ENCODE measurements at regions not wholly inside any gene's neighbourhood (a gene's known extent, or its start where the extent isn't known, plus 50 kb on each side); places are given as distances from the start of the nearest gene placed in this dataset.

GRCh38 chr14:99062772-99063418 is 209.1 kb downstream of the BCL11B start:
- H3K36me3 ChIP-seq (ENCODE audit: control insufficient read depth in 3 of 3, insufficient read depth in 2 of 3, low read depth in 1 of 3, low read length in 3 of 3), result no peaks in the 10 kb centered on the region
- peaks cover 0 to 4% (median 3%) of the 10 kb centered on the region in 3 donors for H3K4me1 ChIP-seq (ENCODE audit: control insufficient read depth in 3 of 3, insufficient read depth in 2 of 3, low read depth in 1 of 3, low read length in 2 of 3)
- DNase-seq, result no peak
- no peaks in the 10 kb centered on the region for H3K9me3 ChIP-seq (ENCODE audit: control insufficient read depth in 2 of 2, insufficient read depth in 1 of 2, low read depth in 1 of 2, low read length in 1 of 2)
- H3K27ac ChIP-seq (ENCODE audit: low read depth in 1 of 3, low read length in 2 of 3), result no peak overlapping the region
- H3K27me3 ChIP-seq (ENCODE audit: control insufficient read depth in 3 of 3, insufficient read depth in 3 of 3, low read length in 3 of 3), result no peaks in the 10 kb centered on the region
- 86 to 90% (median 88%) methylated on average over 18 of the region's 18 CpGs for WGBS, 3 donors
- FAIRE-seq, result no peak
- H3K4me3 ChIP-seq (ENCODE audit: low read depth in 1 of 3, low read length in 3 of 3), result no peak overlapping the region

GRCh38 chr14:99063620-99064225 is 208.3 kb downstream of the BCL11B start:
- no peaks in the 10 kb centered on the region for H3K36me3 ChIP-seq (ENCODE audit: control insufficient read depth in 3 of 3, insufficient read depth in 2 of 3, low read depth in 1 of 3, low read length in 3 of 3)
- H3K4me3 ChIP-seq (ENCODE audit: low read depth in 1 of 3, low read length in 3 of 3), result no peak overlapping the region
- peak in 1 of 2 donors; percentile 17 for DNase-seq
- no peak overlapping the region for H3K27ac ChIP-seq (ENCODE audit: low read depth in 1 of 3, low read length in 2 of 3)
- H3K9me3 ChIP-seq (ENCODE audit: control insufficient read depth in 2 of 2, insufficient read depth in 1 of 2, low read depth in 1 of 2, low read length in 1 of 2), result no peaks in the 10 kb centered on the region
- H3K27me3 ChIP-seq (ENCODE audit: control insufficient read depth in 3 of 3, insufficient read depth in 3 of 3, low read length in 3 of 3), result no peaks in the 10 kb centered on the region
- WGBS, 3 donors, result 42 to 67% (median 44%) methylated on average over 10 of the region's 10 CpGs
- FAIRE-seq, result no peak
- peaks cover 0 to 4% (median 3%) of the 10 kb centered on the region in 3 donors for H3K4me1 ChIP-seq (ENCODE audit: control insufficient read depth in 3 of 3, insufficient read depth in 2 of 3, low read depth in 1 of 3, low read length in 2 of 3)

DNA sequence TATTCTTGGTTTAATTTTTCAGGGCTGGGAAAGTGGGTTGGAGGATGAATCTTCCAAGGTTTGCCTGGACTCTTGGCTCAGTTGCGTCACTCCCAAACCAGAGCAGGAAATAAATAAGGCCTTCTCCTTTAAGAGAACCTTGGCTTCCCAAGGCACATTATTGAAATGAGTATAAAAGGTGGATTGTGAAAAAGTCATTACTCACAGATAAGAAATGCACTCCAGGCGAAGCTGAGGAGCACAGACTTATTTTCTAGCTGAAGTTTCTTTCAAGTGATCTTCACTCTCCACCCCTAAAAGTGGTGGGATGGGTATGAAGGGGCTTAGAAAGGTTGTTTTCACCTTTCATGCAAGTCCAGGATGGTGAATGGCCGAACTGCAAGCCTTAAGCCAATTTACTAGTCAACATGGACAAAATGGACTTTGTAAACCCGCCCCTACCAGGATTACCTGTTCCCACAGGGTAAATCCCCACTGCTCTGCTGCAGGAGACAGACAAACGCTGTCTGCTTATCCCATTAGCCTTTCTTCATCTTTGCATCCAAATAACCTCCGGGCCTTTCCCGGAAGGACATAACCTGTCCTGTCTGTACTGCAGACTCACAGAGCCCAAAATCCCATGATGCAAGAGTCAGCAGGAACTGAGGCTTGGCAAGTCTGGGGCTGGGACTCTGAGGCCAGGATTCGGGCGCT is 207.6 kb downstream of the BCL11B start:
- H3K9me3 ChIP-seq (ENCODE audit: control insufficient read depth in 2 of 2, insufficient read depth in 1 of 2, low read depth in 1 of 2, low read length in 1 of 2), result no peaks in the 10 kb centered on the region
- H3K27me3 ChIP-seq (ENCODE audit: control insufficient read depth in 3 of 3, insufficient read depth in 3 of 3, low read length in 3 of 3), result no peaks in the 10 kb centered on the region
- H3K27ac ChIP-seq (ENCODE audit: low read depth in 1 of 3, low read length in 2 of 3), result no peak overlapping the region
- no peak overlapping the region for H3K4me3 ChIP-seq (ENCODE audit: low read depth in 1 of 3, low read length in 3 of 3)
- FAIRE-seq (no peak), DNase-seq (peak; percentile 28 to 70)
- 18 to 57% (median 39%) methylated on average over 9 of the region's 9 CpGs for WGBS, 3 donors
- peaks cover 0 to 4% (median 3%) of the 10 kb centered on the region in 3 donors for H3K4me1 ChIP-seq (ENCODE audit: control insufficient read depth in 3 of 3, insufficient read depth in 2 of 3, low read depth in 1 of 3, low read length in 2 of 3)
- no peaks in the 10 kb centered on the region for H3K36me3 ChIP-seq (ENCODE audit: control insufficient read depth in 3 of 3, insufficient read depth in 2 of 3, low read depth in 1 of 3, low read length in 3 of 3)

DNA sequence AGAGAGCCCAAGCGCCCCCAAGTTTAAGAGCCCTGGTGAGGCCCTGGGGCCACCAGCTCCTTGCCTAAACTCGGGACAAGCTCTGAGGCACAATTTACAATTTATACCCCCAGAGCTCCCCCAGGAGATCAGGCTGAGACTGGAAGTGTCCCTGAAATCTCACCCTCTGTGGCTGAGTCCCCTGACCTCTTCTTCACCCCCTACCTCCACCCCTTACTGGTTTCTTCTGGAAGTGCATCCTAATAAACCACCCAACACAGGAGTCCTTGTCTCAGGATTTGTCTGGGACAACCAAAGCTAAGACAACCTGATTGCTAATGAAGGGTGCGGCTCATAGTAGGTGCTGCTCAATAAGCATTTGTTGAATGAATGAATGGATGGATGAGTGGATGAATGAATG is 206.4 kb downstream of the BCL11B start:
- no peak for FAIRE-seq
- WGBS, 3 donors, result 69 to 90% (median 86%) methylated on average over 3 of the region's 3 CpGs

DNA sequence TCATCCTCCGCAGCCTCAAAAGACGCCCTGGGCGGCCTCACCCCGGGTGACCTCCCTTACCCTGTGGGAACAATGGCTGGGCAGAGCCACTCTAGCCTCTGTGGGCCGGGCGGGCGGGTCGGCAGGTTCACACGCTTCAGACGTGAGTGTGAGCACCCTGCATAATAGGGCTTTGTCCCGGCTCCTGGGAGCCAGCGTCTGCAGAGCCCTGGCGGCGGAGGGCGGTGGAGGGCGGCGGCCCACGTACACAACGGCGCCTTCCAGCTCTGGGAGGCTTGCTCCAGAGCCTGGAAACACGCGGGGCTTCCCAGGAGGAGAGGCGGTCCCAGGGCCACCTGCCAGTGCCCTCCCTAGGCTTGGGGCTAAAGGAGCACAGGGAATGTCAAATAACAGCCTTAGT is 205.6 kb downstream of the BCL11B start:
- H3K27ac ChIP-seq (ENCODE audit: low read depth in 1 of 3, low read length in 2 of 3), result no peak overlapping the region
- 16 to 71% (median 31%) methylated on average over 22 to 23 of the region's 23 CpGs for WGBS, 3 donors
- H3K4me3 ChIP-seq (ENCODE audit: low read depth in 1 of 3, low read length in 3 of 3), result no peak overlapping the region
- H3K27me3 ChIP-seq (ENCODE audit: control insufficient read depth in 3 of 3, insufficient read depth in 3 of 3, low read length in 3 of 3), result no peaks in the 10 kb centered on the region
- DNase-seq, result peak in 1 of 2 donors; percentile 24
- peaks cover 0 to 4% (median 3%) of the 10 kb centered on the region in 3 donors for H3K4me1 ChIP-seq (ENCODE audit: control insufficient read depth in 3 of 3, insufficient read depth in 2 of 3, low read depth in 1 of 3, low read length in 2 of 3)
- H3K9me3 ChIP-seq (ENCODE audit: control insufficient read depth in 2 of 2, insufficient read depth in 1 of 2, low read depth in 1 of 2, low read length in 1 of 2), result peaks cover 0 to 2% of the 10 kb centered on the region in 2 donors
- FAIRE-seq, result no peak
- H3K36me3 ChIP-seq (ENCODE audit: control insufficient read depth in 3 of 3, insufficient read depth in 2 of 3, low read depth in 1 of 3, low read length in 3 of 3), result no peaks in the 10 kb centered on the region

More for the DNA sequence above, 206.4 kb downstream of the BCL11B start:
- Histone ChIP-seq H3K27ac (ENCODE audit: low read depth in 1 of 3, low read length in 2 of 3) (no peak overlapping the region), H3K4me1 (ENCODE audit: control insufficient read depth in 3 of 3, insufficient read depth in 2 of 3, low read depth in 1 of 3, low read length in 2 of 3) (peaks cover 0 to 4% (median 3%) of the 10 kb centered on the region in 3 donors), H3K4me3 (ENCODE audit: low read depth in 1 of 3, low read length in 3 of 3) (no peak overlapping the region), H3K27me3 (ENCODE audit: control insufficient read depth in 3 of 3, insufficient read depth in 3 of 3, low read length in 3 of 3) (no peaks in the 10 kb centered on the region), H3K9me3 (ENCODE audit: control insufficient read depth in 2 of 2, insufficient read depth in 1 of 2, low read depth in 1 of 2, low read length in 1 of 2) (peaks cover 0 to 2% of the 10 kb centered on the region in 2 donors), H3K36me3 (ENCODE audit: control insufficient read depth in 3 of 3, insufficient read depth in 2 of 3, low read depth in 1 of 3, low read length in 3 of 3) (no peaks in the 10 kb centered on the region)
- DNase-seq, result no peak

- H3K4me3 ChIP-seq (ENCODE audit: low read depth in 1 of 3, low read length in 3 of 3), result no peak overlapping the region
- peaks cover 0 to 4% (median 3%) of the 10 kb centered on the region in 3 donors for H3K4me1 ChIP-seq (ENCODE audit: control insufficient read depth in 3 of 3, insufficient read depth in 2 of 3, low read depth in 1 of 3, low read length in 2 of 3)
- FAIRE-seq, result no peak
- WGBS, 3 donors, result 86 to 92% (median 87%) methylated on average over 1 to 2 of the region's 2 CpGs
- no peaks in the 10 kb centered on the region for H3K36me3 ChIP-seq (ENCODE audit: control insufficient read depth in 3 of 3, insufficient read depth in 2 of 3, low read depth in 1 of 3, low read length in 3 of 3)
- H3K9me3 ChIP-seq (ENCODE audit: control insufficient read depth in 2 of 2, insufficient read depth in 1 of 2, low read depth in 1 of 2, low read length in 1 of 2), result peaks cover 0 to 2% of the 10 kb centered on the region in 2 donors
- H3K27ac ChIP-seq (ENCODE audit: low read depth in 1 of 3, low read length in 2 of 3), result no peak overlapping the region
- no peaks in the 10 kb centered on the region for H3K27me3 ChIP-seq (ENCODE audit: control insufficient read depth in 3 of 3, insufficient read depth in 3 of 3, low read length in 3 of 3)
- no peak for DNase-seq
Measured at GRCh38 chr14:99067141-99067920, 204.7 kb downstream of the BCL11B start.

- Histone ChIP-seq H3K4me1 (ENCODE audit: control insufficient read depth in 3 of 3, insufficient read depth in 2 of 3, low read depth in 1 of 3, low read length in 2 of 3) (peaks cover 0 to 4% (median 3%) of the 10 kb centered on the region in 3 donors), H3K27me3 (ENCODE audit: control insufficient read depth in 3 of 3, insufficient read depth in 3 of 3, low read length in 3 of 3) (no peaks in the 10 kb centered on the region), H3K27ac (ENCODE audit: low read depth in 1 of 3, low read length in 2 of 3) (no peak overlapping the region), H3K36me3 (ENCODE audit: control insufficient read depth in 3 of 3, insufficient read depth in 2 of 3, low read depth in 1 of 3, low read length in 3 of 3) (no peaks in the 10 kb centered on the region), H3K9me3 (ENCODE audit: control insufficient read depth in 2 of 2, insufficient read depth in 1 of 2, low read depth in 1 of 2, low read length in 1 of 2) (peaks cover 0 to 2% of the 10 kb centered on the region in 2 donors), H3K4me3 (ENCODE audit: low read depth in 1 of 3, low read length in 3 of 3) (no peak overlapping the region)
- DNase-seq, result no peak
- 95 to 100% (median 96%) methylated on average over 5 of the region's 5 CpGs for WGBS, 3 donors
- FAIRE-seq, result no peak
Measured at GRCh38 chr14:99067927-99068326, 204.1 kb downstream of the BCL11B start.

GRCh38 chr14:99069946-99070345 is 202.1 kb downstream of the BCL11B start:
- peaks cover 0 to 2% of the 10 kb centered on the region in 2 donors for H3K9me3 ChIP-seq (ENCODE audit: control insufficient read depth in 2 of 2, insufficient read depth in 1 of 2, low read depth in 1 of 2, low read length in 1 of 2)
- DNase-seq (no peak), FAIRE-seq (no peak)
- no peaks in the 10 kb centered on the region for H3K4me1 ChIP-seq (ENCODE audit: control insufficient read depth in 3 of 3, insufficient read depth in 2 of 3, low read depth in 1 of 3, low read length in 2 of 3)
- 71 to 83% (median 79%) methylated on average over 3 of the region's 3 CpGs for WGBS, 3 donors
- no peaks in the 10 kb centered on the region for H3K27me3 ChIP-seq (ENCODE audit: control insufficient read depth in 3 of 3, insufficient read depth in 3 of 3, low read length in 3 of 3)
- no peak overlapping the region for H3K4me3 ChIP-seq (ENCODE audit: low read depth in 1 of 3, low read length in 3 of 3)
- H3K27ac ChIP-seq (ENCODE audit: low read depth in 1 of 3, low read length in 2 of 3), result no peak overlapping the region
- H3K36me3 ChIP-seq (ENCODE audit: control insufficient read depth in 3 of 3, insufficient read depth in 2 of 3, low read depth in 1 of 3, low read length in 3 of 3), result no peaks in the 10 kb centered on the region
